WTC11 (cell line): ENCODE measurements at regions not wholly inside any gene's neighbourhood (a gene's known extent, or its start where the extent isn't known, plus 50 kb on each side); places are given as distances from the start of the nearest gene placed in this dataset.

ENCODE experiments used
- ZBTB43 ChIP-seq: sonication (generic); formaldehyde crosslinking; IDR thresholded peaks from 2 replicates; pipeline ENCODE4 v1.8.1; 2023; ENCODE audit warnings: mild to moderate bottlenecking, missing genetic modification reagents
- TF ChIP-seq, protein P1 (sequence below): fragments of 200-600 bp; IDR thresholded peaks from 2 replicates; pipeline ENCODE4 v1.8.0; 2022; ENCODE audit warnings: antibody characterized with exemption

DNA sequence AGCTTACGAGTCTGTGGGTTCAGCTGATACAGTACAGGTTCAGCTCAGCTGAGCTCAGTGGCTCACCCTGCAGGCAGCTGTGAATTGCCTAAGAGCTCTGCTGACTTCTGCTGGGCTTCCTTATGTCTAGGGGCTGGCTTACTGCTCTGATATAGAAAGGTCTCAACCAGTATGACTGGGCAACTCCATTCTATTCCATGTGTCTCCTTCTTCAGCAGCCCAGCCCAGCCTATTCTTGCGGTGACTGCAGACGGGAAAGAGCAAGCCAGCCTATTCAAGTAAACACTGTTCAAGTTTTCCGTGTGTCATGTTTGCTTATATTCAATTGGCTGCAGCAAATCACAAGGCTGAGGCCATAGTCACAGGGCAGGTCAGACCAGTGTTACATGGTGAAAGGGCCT lies 615.4 kb upstream of the ZFP42 start:
- TF ChIP-seq, protein P1, sequence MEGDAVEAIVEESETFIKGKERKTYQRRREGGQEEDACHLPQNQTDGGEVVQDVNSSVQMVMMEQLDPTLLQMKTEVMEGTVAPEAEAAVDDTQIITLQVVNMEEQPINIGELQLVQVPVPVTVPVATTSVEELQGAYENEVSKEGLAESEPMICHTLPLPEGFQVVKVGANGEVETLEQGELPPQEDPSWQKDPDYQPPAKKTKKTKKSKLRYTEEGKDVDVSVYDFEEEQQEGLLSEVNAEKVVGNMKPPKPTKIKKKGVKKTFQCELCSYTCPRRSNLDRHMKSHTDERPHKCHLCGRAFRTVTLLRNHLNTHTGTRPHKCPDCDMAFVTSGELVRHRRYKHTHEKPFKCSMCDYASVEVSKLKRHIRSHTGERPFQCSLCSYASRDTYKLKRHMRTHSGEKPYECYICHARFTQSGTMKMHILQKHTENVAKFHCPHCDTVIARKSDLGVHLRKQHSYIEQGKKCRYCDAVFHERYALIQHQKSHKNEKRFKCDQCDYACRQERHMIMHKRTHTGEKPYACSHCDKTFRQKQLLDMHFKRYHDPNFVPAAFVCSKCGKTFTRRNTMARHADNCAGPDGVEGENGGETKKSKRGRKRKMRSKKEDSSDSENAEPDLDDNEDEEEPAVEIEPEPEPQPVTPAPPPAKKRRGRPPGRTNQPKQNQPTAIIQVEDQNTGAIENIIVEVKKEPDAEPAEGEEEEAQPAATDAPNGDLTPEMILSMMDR: no peak; the same call in 1 of the 2 replicates
- no peak for TF ChIP-seq ZBTB43 (CRISPR knock-in tag)
